ENCODE measurements at regions not wholly inside any gene's neighbourhood (a gene's known extent, or its start where the extent isn't known, plus 50 kb on each side); places are given as distances from the start of the nearest gene placed in this dataset.
"Not testable (repeated sequence)": the region's sequence is repeated elsewhere in the genome, so short reads cannot be mapped to it uniquely, and the experiment has no call there.

- not testable (repeated sequence) for DNase-seq
These were observed 181.4 kb downstream of the TEX29 start for GRCh38 chr13:111501596-111502535.

GRCh38 chr13:111502957-111503356 lies 182.5 kb downstream of the TEX29 start:
- DNase-seq, result no peak

- DNase-seq, result no peak
These were observed 182.9 kb downstream of the TEX29 start for GRCh38 chr13:111503376-111503775.

- no peak for DNase-seq
These were observed 183.7 kb downstream of the TEX29 start for GRCh38 chr13:111503905-111504695.

- DNase-seq, result no peak
These were observed 184.8 kb downstream of the TEX29 start for GRCh38 chr13:111505175-111505777.

- no peak for DNase-seq
These were observed 185.7 kb downstream of the TEX29 start for GRCh38 chr13:111506125-111506524.

- no peak for DNase-seq
These were observed 186.2 kb downstream of the TEX29 start for GRCh38 chr13:111506621-111507020.

- no peak for DNase-seq
These were observed 187.9 kb downstream of the TEX29 start for GRCh38 chr13:111508164-111508870.

- no peak for DNase-seq
These were observed 188.6 kb downstream of the TEX29 start for GRCh38 chr13:111508902-111509509.

GRCh38 chr13:111510502-111511218 lies 190.2 kb downstream of the TEX29 start:
- no peak for DNase-seq

GRCh38 chr13:111511219-111511732 lies 190.8 kb downstream of the TEX29 start:
- no peak for DNase-seq

GRCh38 chr13:111511805-111512504 lies 191.5 kb downstream of the TEX29 start:
- DNase-seq, result no peak

GRCh38 chr13:111512707-111513106 lies 192.3 kb downstream of the TEX29 start:
- DNase-seq, result no peak

- no peak for DNase-seq
These were observed 193.5 kb downstream of the TEX29 start for GRCh38 chr13:111513766-111514609.

- DNase-seq, result no peak
These were observed 194.3 kb downstream of the TEX29 start for GRCh38 chr13:111514610-111515306.

GRCh38 chr13:111515307-111515617 lies 194.8 kb downstream of the TEX29 start:
- no peak for DNase-seq

GRCh38 chr13:111515635-111516034 lies 195.2 kb downstream of the TEX29 start:
- no peak for DNase-seq

- DNase-seq, result no peak
These were observed 196.5 kb downstream of the TEX29 start for GRCh38 chr13:111516712-111517640.
